ENCODE measurements at regions not wholly inside any gene's neighbourhood (a gene's known extent, or its start where the extent isn't known, plus 50 kb on each side); places are given as distances from the start of the nearest gene placed in this dataset.

GRCh38 chr16:59394526-59394925 lies 660.4 kb upstream of the GOT2 start:
- Mint-ChIP-seq H3K36me3 (ENCODE audit: unreplicated experiment) (no peaks in the 10 kb centered on the region), H3K27me3 (ENCODE audit: unreplicated experiment) (no peaks in the 10 kb centered on the region), H3K4me1 (ENCODE audit: low read depth, unreplicated experiment) (no peaks in the 10 kb centered on the region), H3K27ac (ENCODE audit: unreplicated experiment) (no peak overlapping the region), H3K9me3 (ENCODE audit: unreplicated experiment) (no peaks in the 10 kb centered on the region), H3K4me3 (ENCODE audit: unreplicated experiment) (no peak overlapping the region)
- no peak for TF ChIP-seq CTCF (IDR thresholded peaks at IDR 0.05; ENCODE audit: partially characterized antibody, unreplicated experiment)
- no peak for DNase-seq

- no peaks in the 10 kb centered on the region for H3K27me3 Mint-ChIP-seq (ENCODE audit: unreplicated experiment)
- no peak for DNase-seq
- no peak overlapping the region for H3K4me3 Mint-ChIP-seq (ENCODE audit: unreplicated experiment)
- H3K4me1 Mint-ChIP-seq (ENCODE audit: low read depth, unreplicated experiment) = no peaks in the 10 kb centered on the region
- no peak for TF ChIP-seq CTCF (IDR thresholded peaks at IDR 0.05; ENCODE audit: partially characterized antibody, unreplicated experiment)
- no peaks in the 10 kb centered on the region for H3K36me3 Mint-ChIP-seq (ENCODE audit: unreplicated experiment)
- H3K27ac Mint-ChIP-seq (ENCODE audit: unreplicated experiment) = no peak overlapping the region
- H3K9me3 Mint-ChIP-seq (ENCODE audit: unreplicated experiment) = no peaks in the 10 kb centered on the region
Observed at GRCh38 chr16:59392911-59393310, 658.8 kb upstream of the GOT2 start.

- no peaks in the 10 kb centered on the region for H3K36me3 Mint-ChIP-seq (ENCODE audit: unreplicated experiment)
- H3K4me1 Mint-ChIP-seq (ENCODE audit: low read depth, unreplicated experiment) = no peaks in the 10 kb centered on the region
- no peak overlapping the region for H3K27ac Mint-ChIP-seq (ENCODE audit: unreplicated experiment)
- no peak for TF ChIP-seq CTCF (IDR thresholded peaks at IDR 0.05; ENCODE audit: partially characterized antibody, unreplicated experiment)
- no peak for DNase-seq
- no peak overlapping the region for H3K4me3 Mint-ChIP-seq (ENCODE audit: unreplicated experiment)
- H3K9me3 Mint-ChIP-seq (ENCODE audit: unreplicated experiment) = no peaks in the 10 kb centered on the region
- no peaks in the 10 kb centered on the region for H3K27me3 Mint-ChIP-seq (ENCODE audit: unreplicated experiment)
Observed at GRCh38 chr16:59391617-59392364, 657.7 kb upstream of the GOT2 start.

GRCh38 chr16:59385959-59386358 lies 651.8 kb upstream of the GOT2 start:
- no peaks in the 10 kb centered on the region for H3K27me3 Mint-ChIP-seq (ENCODE audit: unreplicated experiment)
- no peaks in the 10 kb centered on the region for H3K36me3 Mint-ChIP-seq (ENCODE audit: unreplicated experiment)
- no peak for DNase-seq
- no peak for TF ChIP-seq CTCF (IDR thresholded peaks at IDR 0.05; ENCODE audit: partially characterized antibody, unreplicated experiment)
- no peak overlapping the region for H3K4me3 Mint-ChIP-seq (ENCODE audit: unreplicated experiment)
- H3K9me3 Mint-ChIP-seq (ENCODE audit: unreplicated experiment) = no peaks in the 10 kb centered on the region
- no peak overlapping the region for H3K27ac Mint-ChIP-seq (ENCODE audit: unreplicated experiment)
- peaks cover 2% of the 10 kb centered on the region for H3K4me1 Mint-ChIP-seq (ENCODE audit: low read depth, unreplicated experiment)

GRCh38 chr16:59385491-59385890 lies 651.4 kb upstream of the GOT2 start:
- TF ChIP-seq CTCF (IDR thresholded peaks at IDR 0.05; ENCODE audit: partially characterized antibody, unreplicated experiment) = no peak
- no peak overlapping the region for H3K27ac Mint-ChIP-seq (ENCODE audit: unreplicated experiment)
- H3K27me3 Mint-ChIP-seq (ENCODE audit: unreplicated experiment) = no peaks in the 10 kb centered on the region
- H3K4me3 Mint-ChIP-seq (ENCODE audit: unreplicated experiment) = no peak overlapping the region
- no peaks in the 10 kb centered on the region for H3K36me3 Mint-ChIP-seq (ENCODE audit: unreplicated experiment)
- peaks cover 2% of the 10 kb centered on the region for H3K4me1 Mint-ChIP-seq (ENCODE audit: low read depth, unreplicated experiment)
- no peak for DNase-seq
- H3K9me3 Mint-ChIP-seq (ENCODE audit: unreplicated experiment) = no peaks in the 10 kb centered on the region

All from glutamatergic neuron (in vitro differentiated cells).